Stimulated activated CD8-positive, alpha-beta memory T cell treated with anti-CD3 and anti-CD28 coated beads, Interleukin-4, amount 100 ng/mL, for 24 hours (primary cell): ENCODE measurements at regions not wholly inside any gene's neighbourhood (a gene's known extent, or its start where the extent isn't known, plus 50 kb on each side); places are given as distances from the start of the nearest gene placed in this dataset.

ENCODE experiments used
- DNase-seq: peaks from one replicate; pipeline ENCODE4 v3.0.0-alpha.2; 2020; ENCODE audit warnings: low read depth

- no peak for DNase-seq
These were observed 52.1 kb downstream of the GSC start for GRCh38 chr14:94717808-94718207.

- DNase-seq: no peak
These were observed 52.9 kb downstream of the GSC start for GRCh38 chr14:94716976-94717375.

GRCh38 chr14:94713115-94713514, 56.8 kb downstream of the GSC start:
- DNase-seq: no peak

- no peak for DNase-seq
These were observed 59.2 kb downstream of the GSC start for GRCh38 chr14:94710731-94711130.

- DNase-seq: no peak
These were observed 62.4 kb downstream of the GSC start for GRCh38 chr14:94707494-94707893.

GRCh38 chr14:94706133-94706532, 63.8 kb downstream of the GSC start:
- no peak for DNase-seq

GRCh38 chr14:94702629-94703028, 67.3 kb downstream of the GSC start:
- no peak for DNase-seq

- DNase-seq: no peak
These were observed 68.0 kb downstream of the GSC start for GRCh38 chr14:94701861-94702370.

- DNase-seq: no peak
These were observed 69.6 kb downstream of the GSC start for GRCh38 chr14:94700336-94700735.

- no peak for DNase-seq
These were observed 70.1 kb downstream of the GSC start for GRCh38 chr14:94699831-94700230.

GRCh38 chr14:94697773-94698556, 71.9 kb downstream of the GSC start:
- DNase-seq: no peak

GRCh38 chr14:94696518-94696917, 73.4 kb downstream of the GSC start:
- DNase-seq: no peak

- no peak for DNase-seq
These were observed 74.7 kb downstream of the GSC start for GRCh38 chr14:94695231-94695630.

GRCh38 chr14:94691660-94692034, 78.3 kb downstream of the GSC start:
- DNase-seq: no peak

GRCh38 chr14:94690896-94691659, 78.8 kb downstream of the GSC start:
- no peak for DNase-seq

GRCh38 chr14:94690486-94690885, 78.3 kb downstream of the SERPINA3 start:
- no peak for DNase-seq

GRCh38 chr14:94689985-94690400, 77.8 kb downstream of the SERPINA3 start:
- DNase-seq: no peak

- peak; percentile 33 for DNase-seq
These were observed 77.2 kb downstream of the SERPINA3 start for GRCh38 chr14:94689218-94689984.

- DNase-seq: no peak
These were observed 74.4 kb downstream of the SERPINA3 start for GRCh38 chr14:94686511-94687160.

- no peak for DNase-seq
These were observed 73.7 kb downstream of the SERPINA3 start for GRCh38 chr14:94685681-94686485.

- DNase-seq: no peak
These were observed 73.0 kb downstream of the SERPINA3 start for GRCh38 chr14:94685166-94685581.
